EH (cell line): ENCODE measurements at regions not wholly inside any gene's neighbourhood (a gene's known extent, or its start where the extent isn't known, plus 50 kb on each side); places are given as distances from the start of the nearest gene placed in this dataset.
"Not testable (repeated sequence)": the region's sequence is repeated elsewhere in the genome, so short reads cannot be mapped to it uniquely, and the experiment has no call there.

Experiments used
- DNase-seq: peaks from one replicate; pipeline ENCODE4 v3.0.0-alpha.2; 2015; ENCODE audit warnings: low read depth

- no peak for DNase-seq
Observed at GRCh38 chr1:234920136-234920842, 208.3 kb downstream of the TOMM20 start.

- no peak for DNase-seq
Observed at GRCh38 chr1:234918961-234919761, 209.5 kb downstream of the TOMM20 start.

- peak; percentile 72 for DNase-seq
Observed at GRCh38 chr1:234918181-234918841, 210.3 kb downstream of the TOMM20 start.

- DNase-seq = no peak
Observed at GRCh38 chr1:234917495-234918180, 211.0 kb downstream of the TOMM20 start.

GRCh38 chr1:234916840-234917239 is 211.8 kb downstream of the TOMM20 start:
- DNase-seq = no peak

- DNase-seq = peak; percentile 66
Observed at GRCh38 chr1:234915924-234916675, 212.5 kb downstream of the TOMM20 start.

GRCh38 chr1:234914606-234915290 is 213.9 kb downstream of the TOMM20 start:
- no peak for DNase-seq

- no peak for DNase-seq
Observed at GRCh38 chr1:234913771-234914170, 214.9 kb downstream of the TOMM20 start.

GRCh38 chr1:234913278-234913649 is 215.4 kb downstream of the TOMM20 start:
- DNase-seq = no peak

GRCh38 chr1:234912548-234913277 is 215.9 kb downstream of the TOMM20 start:
- no peak for DNase-seq

- no peak for DNase-seq
Observed at GRCh38 chr1:234911787-234912186, 216.8 kb downstream of the TOMM20 start.

GRCh38 chr1:234911136-234911535 is 217.5 kb downstream of the TOMM20 start:
- DNase-seq = not testable (repeated sequence)

- no peak for DNase-seq
Observed at GRCh38 chr1:234909851-234910250, 218.8 kb downstream of the TOMM20 start.

- no peak for DNase-seq
Observed at GRCh38 chr1:234909307-234909810, 219.3 kb downstream of the TOMM20 start.

- DNase-seq = no peak
Observed at GRCh38 chr1:234908571-234908970, 220.1 kb downstream of the TOMM20 start.

- peak; percentile 92 for DNase-seq
Observed at GRCh38 chr1:234907940-234908405, 220.7 kb downstream of the TOMM20 start.

GRCh38 chr1:234907208-234907939 is 221.3 kb downstream of the TOMM20 start:
- no peak for DNase-seq

GRCh38 chr1:234906654-234907053 is 222.0 kb downstream of the TOMM20 start:
- DNase-seq = no peak
